ENCODE measurements at regions not wholly inside any gene's neighbourhood (a gene's known extent, or its start where the extent isn't known, plus 50 kb on each side); places are given as distances from the start of the nearest gene placed in this dataset.
A peak's percentile ranks its signal among the peaks of the same experiment; 100 is the strongest.

DNA sequence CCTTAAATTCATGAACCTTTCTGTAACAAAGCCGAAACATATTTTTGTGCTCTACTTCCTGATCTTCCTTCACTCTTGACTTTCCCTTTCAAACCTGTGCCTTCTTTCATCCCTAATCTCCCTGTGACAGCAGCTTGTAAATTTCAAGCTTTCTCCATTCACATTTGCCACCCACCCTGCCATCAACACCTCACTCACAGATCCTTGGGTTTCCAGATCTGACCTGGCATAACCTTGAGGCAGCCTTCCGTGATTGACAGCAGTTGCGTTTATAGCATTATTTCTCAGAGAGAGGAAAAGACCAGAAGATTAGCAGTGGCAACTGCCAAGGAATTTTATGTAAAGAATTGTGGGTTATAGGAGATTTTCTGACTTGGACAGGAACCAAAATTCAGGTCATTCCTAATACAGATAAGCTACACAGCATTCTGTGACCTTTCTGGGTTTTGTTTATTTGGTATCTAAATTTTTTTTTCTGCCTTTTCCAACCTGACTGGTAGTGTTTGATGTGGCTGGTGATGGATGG lies 260.0 kb downstream of the NR2F1-AS1 start:
- DNase-seq (ENCODE audit: low spot score), result peak; percentile 13

DNA sequence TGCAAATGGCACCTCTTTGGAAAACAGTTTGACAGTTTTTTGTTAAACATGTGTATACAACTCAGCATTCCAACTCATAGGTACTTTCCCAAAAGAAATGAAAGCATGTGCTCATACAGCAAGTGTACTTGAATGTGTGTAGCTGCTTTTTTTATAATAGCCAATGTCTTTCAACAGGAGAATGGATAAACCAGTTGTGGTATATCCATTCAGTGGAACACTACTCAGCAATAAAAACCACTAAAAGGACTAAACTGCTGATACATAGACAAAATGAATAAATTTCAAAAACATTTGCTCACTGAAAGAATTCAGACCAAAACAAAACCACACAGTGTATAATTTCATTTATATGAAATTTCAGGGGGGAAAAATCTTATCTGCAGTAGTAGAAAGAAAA lies 267.3 kb downstream of the NR2F1-AS1 start:
- DNase-seq (ENCODE audit: low spot score), result no peak

DNA sequence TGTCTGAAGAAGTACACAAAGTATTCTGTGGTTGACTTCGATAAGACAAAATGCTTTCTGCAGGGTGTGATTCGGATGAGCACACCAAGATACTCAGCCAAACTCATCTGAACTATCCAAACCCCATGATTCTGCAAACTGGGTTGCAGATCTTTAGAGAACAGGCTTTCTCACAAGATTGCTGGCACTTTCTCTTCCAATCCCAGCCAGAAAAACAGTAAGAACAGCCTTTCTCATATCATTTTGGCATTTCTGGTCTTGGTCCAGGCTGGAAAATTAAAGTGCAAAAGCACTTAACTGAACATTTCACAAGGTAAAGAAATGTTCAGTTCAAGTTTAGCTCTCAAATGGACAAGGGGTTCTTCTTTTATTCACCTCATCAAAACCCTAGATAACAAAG lies 269.1 kb downstream of the NR2F1-AS1 start:
- no peak for DNase-seq (ENCODE audit: low spot score)

DNA sequence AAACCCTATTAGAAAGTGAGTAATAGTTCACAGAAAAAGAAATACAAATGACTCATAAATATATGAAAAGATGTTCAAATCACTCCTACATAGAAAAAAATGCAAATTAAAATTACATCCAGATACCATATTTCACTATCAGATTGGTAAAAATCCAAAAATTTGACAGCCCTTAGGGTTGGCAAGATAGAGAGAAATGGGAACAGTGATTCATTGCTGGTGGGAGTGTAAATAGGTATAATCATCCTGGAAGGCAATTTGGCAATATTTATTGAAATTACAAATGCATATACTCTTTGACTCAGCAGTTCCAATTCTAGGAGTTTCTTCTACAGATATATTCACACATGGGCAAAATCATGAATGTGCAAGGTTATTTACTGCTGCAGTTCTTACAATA lies 273.5 kb downstream of the NR2F1-AS1 start:
- DNase-seq (ENCODE audit: low spot score), result no peak

DNA sequence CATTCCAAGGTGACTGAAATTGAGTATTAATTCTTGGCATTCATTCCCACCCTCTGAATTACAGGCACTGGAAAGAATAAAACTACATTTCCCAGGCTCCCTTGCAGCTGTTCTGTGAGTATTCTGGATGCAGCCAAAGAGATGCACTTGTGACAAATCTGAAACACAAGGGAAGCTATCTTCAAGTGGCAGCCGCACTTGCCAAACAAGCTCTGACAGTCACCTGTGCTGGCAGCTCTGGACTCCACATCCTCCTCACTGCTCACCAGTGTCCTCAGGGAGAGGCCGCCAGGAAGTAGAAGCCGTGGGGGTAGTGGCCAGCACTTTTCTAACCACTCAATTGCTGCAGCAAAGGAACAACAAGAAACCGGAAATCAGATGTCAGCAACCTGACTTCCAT lies 275.0 kb downstream of the NR2F1-AS1 start:
- no peak for DNase-seq (ENCODE audit: low spot score)

DNA sequence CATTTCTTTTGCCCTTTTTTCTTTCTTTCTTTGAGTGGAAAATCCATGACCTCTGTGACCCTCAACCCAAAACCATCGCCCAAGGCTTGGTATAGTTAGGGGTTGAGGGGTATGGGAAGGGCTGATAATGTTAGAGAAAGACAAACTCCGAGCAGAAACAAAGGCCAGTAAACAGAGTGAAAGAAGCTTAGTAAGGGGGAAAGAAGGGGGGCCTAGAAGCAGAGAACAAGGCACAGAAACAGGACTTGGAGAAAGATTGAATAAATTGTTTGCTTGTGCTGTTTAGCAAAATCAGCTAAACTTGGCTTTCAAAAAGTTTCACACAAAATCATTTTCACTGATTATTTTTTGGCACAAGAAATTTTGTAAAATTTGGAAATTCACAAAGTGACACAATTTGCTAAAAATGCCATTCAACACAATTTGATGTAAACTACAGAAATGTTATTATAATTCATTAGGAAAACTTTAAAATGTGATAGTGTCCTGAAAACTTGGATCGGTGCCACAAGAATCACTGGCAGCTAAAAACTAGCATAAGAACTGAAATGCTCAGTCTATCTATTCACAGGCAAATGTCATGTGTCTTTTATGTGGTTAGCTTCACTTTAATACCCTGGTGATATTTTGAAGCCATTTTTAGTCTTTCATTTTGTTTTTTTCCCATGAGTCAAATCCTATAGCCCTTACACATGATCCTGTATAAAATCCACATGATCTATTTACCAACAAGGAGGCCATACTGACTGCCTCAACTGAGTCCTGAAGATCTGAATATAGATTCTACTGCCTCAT lies 276.4 kb downstream of the NR2F1-AS1 start:
- DNase-seq (ENCODE audit: low spot score), result peak; percentile 54

DNA sequence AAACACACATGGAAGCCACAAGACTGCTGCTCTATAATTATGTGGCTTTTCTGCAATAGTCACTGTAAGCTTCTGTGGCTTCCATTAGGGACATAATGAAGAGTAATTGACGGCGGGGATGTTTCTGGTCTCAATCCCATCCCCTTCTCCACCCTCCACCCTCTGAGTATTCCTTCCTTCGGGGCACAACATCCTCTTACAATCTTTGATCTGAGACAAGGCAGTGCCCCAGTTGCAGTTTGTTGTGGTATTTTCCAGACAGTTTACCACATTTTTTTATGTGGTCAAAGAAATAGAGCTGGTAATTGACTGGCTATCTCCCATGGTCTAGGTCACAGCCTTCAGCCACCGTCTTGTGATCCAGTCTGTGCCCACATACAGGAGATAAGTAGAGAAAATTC lies 277.7 kb downstream of the NR2F1-AS1 start:
- DNase-seq (ENCODE audit: low spot score), result no peak

DNA sequence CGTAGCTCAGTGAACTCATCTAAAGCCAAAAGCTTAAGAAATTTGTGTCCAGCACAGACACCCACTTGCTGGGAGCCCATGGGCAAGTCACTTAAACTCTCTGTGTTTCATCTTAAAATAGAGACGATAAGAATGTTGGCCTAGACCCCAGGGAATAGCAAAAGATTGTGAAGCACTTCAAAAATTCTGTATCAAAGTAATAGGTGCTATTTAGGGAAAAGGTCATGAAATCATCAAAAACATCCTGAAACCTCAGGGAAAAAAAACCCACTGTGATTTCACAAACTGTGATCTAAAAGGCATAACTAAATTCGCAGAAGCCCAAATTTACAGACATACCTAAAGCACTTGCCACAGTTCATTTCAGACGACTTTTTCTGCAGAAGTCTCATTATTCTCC lies 278.3 kb downstream of the NR2F1-AS1 start:
- DNase-seq (ENCODE audit: low spot score), result no peak

DNA sequence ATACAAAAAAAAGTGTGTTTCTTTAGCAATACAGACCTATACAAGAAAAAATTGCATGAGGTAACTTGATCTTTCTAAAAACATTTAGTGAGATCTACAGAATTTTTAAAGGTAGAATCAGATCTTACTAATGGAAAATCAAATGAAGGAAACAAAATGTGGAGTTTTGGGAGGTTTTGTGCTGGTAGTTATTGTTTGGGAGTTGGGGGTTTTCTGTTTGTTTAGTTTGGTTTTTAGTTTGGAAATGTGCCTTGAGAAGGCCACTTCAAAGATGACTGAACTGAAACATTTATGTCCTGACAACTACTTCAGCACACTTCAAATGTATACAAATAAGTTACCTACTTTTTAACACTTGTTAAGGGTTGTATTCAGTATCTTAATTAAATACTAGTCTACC lies 280.1 kb downstream of the NR2F1-AS1 start:
- no peak for DNase-seq (ENCODE audit: low spot score)

DNA sequence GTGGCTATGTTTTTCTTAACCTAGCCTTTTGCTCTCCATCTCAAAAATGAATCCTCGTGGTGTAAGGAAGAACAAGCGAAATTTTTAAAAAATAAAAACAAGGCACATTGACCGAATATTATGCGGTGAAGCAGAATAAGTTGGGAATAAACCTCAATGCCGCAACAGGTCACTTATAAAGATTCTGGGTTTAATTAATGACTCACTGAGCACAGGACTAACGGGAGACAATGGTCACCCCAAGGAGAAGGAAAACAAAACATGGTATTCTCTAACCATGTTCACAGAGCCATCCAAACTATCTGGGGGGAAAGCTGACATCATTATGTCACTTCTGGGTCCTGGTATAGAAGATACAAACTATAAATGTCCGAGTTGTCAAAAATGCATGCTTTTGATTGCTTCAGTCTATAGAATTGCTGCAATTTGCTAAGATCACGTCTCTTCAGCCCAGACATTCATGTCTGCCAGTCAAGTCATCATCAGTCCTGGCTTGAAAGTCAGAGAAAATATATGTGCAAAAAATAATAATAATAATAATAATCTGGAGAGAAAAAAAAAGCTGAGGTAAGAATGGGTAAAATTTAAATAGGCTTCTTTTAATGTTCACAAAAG lies 280.6 kb downstream of the NR2F1-AS1 start:
- DNase-seq (ENCODE audit: low spot score), result no peak

DNA sequence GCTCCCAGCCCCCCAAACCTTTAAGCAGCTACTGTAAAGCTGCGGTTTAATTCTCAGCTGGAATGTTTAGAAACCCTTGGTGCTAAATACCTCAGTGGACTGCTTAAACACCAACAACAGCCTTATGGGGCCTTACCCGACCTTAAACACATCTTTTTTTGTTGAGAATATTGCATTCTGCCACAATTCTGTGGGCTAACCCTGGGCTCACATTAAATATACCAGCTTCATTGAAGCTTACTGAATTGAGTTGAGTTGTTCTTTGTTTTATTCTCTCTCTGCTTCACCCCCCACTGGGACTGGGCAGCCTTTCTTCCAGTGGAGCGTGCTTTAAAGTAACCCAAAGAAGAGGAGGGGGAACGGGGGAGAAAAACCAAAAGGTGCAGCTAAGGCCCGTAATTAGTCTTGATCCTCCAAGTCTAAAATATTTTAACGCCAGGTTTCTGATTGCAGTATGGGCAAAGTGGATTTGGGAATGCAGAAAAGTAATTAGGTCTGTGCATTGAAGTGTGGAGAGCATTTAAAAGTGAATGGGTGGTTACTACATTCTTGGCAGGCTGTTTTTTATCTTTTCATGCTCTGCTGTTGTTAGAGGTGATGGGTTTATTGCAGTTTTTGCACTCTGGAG lies 281.2 kb downstream of the NR2F1-AS1 start:
- DNase-seq (ENCODE audit: low spot score), result no peak

DNA sequence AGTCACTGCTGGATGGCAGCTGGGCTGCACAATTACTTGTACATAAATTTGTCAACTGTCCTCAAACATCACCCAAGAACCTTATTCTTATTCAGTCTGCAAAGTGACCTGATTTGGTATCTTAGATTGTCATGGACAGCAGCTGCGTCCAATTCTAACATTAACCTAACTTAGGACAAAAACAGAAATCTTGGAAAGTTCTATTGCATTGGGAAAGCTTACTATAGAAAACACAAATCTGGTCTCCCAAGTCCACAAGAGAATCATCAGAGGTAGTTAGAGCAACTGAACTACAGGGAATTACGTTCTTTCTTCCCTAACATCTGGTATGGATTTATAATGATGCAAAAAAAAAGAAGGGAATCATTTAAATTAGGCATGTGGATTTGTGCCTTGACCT lies 283.9 kb downstream of the NR2F1-AS1 start:
- no peak for DNase-seq (ENCODE audit: low spot score)

DNA sequence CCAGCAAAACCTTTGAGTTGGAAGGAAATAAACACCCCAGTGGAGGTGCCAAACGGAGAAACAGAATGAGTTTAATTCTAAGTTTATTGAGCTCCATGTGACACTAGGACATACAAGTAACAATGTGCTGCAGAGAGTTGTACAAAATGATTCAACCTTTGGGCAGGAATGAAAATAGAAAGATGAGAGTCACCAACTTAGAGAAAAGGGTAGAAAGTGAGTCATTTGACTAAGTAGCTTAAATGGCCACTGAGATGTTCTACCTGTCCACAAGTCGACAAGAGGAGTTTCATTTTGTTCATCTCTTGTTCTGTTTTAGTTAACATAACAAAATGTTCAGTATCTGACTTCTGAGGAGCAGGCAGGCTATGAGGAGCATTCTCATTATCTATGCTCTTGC lies 284.7 kb downstream of the NR2F1-AS1 start:
- no peak for DNase-seq (ENCODE audit: low spot score)

DNA sequence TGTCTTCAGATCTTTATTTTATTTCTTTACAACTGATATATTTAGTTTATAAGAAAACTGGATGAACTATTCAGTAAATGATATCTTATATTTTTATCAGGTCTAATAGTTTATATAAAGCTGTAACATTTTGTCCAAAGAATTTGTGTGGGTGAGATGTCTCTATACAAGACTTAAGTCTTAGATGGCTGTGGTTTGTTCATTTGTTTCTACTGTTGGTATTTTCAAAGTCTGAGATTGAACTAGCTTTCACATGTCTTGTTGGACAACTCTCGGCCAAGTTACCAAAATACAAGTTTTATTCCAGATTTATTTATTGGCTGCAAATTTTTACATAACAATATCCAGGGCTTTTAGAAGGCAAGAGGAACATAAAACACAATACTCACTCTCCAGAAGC lies 286.0 kb downstream of the NR2F1-AS1 start:
- DNase-seq (ENCODE audit: low spot score), result no peak

DNA sequence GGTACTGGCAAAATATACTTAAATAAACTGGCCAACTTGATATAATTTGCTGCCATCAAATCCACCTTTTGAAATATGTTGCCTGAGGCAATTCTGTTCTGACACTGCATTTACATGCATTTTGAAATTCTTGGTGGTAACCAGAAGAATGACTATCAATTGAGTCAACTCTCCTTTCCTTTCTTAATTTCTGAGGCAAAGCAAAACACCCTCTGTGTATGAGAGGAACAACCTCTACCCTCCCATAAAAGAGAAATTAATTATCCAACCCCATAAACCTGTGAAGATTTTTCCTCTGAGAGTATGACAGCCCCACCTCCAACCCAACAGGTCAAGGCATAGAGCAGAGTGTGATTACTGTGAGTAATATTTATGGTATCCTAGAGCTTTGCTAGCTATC lies 286.8 kb downstream of the NR2F1-AS1 start:
- DNase-seq (ENCODE audit: low spot score), result no peak

DNA sequence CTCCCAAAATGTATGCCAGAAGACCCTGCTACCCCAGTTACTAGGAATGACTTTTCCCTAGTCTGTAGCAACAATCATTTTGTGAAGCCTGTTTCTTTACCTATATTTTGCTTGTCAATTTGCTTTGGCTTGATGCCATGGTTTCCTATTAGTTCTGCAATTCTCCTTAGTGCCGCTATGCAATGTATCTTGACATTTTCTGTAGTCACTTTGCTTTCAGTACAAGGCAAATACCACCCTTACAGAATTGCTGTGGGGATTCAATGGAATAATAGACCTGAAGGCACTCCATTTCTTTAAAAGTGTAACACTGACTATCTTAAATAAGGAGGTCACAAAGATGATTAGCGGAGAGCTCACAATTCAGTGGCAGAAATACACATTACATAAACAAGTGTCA lies 291.1 kb downstream of the NR2F1-AS1 start:
- DNase-seq (ENCODE audit: low spot score), result no peak

DNA sequence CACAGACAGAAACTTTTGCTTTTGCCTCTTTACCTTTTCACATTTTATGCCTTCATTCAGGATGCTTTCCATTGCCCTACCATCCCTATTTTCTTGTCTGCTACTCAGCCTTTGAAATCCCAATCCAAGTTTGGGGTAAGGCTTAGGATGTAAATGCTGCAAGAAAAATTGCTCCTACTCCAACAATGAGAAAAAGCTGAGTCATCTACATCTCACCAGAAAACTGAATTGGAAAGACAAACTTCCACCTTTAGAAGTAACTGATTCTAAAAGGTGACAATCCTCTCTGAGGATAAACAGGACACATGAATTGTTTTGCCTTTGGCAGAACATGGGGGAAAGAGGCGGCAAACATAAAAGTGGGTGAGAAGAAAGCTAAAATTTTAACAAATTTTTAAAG lies 295.6 kb downstream of the NR2F1-AS1 start:
- no peak for DNase-seq (ENCODE audit: low spot score)

DNA sequence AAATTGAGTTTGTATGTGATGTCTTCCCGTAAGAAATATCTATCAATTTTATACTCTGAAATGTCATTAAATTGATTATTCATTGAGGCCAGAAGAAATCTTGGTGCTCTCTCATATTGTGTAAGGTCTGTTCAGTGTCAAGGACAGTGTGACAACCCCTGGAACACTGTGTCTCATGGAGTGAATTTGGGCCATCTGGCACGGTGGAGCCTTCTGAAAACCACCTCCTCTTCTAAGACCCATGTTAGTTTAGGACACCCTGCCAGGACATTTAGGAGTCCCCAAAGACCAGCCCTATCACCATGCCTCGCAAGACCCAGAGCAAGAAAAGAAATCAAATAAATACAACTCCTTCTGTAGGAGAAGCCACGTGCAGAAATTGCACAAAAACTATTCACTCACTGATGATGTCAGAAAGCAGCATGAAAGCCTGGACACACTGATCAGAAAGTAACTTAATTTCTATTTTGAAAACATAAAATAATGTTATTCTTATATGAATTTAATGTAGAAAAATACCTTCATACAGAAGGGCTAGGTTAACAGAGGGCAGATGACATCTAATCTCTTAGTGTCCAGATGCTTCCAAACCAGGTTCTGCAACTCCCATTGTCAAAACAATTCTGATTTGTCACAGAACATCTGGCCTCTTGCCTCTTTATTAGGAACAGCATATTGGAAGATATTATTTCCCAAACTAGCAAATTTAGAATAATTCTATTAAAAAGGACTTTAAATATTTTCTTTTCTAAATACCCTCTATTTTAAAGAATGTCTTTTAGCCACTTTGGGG lies 298.8 kb downstream of the NR2F1-AS1 start:
- no peak for DNase-seq (ENCODE audit: low spot score)

DNA sequence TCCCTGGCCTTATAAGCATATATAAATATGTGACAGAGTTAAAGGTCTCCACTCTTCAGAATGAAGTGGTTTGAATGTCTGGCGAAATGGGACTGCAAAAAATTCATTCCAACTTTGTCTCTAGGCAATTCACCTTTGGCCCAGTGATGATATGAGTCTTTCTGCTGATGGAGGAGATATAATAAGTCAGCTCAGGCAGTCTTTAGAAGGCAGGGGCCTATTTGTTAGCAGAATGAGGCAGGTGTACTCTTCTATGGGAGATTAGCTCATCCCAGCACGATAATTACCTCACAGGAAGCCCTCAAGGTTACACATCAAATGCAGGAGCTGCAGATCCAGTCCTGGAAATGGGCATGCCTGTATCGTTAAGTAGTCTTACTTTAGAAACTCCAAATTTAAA lies 300.5 kb downstream of the NR2F1-AS1 start:
- no peak for DNase-seq (ENCODE audit: low spot score)

DNA sequence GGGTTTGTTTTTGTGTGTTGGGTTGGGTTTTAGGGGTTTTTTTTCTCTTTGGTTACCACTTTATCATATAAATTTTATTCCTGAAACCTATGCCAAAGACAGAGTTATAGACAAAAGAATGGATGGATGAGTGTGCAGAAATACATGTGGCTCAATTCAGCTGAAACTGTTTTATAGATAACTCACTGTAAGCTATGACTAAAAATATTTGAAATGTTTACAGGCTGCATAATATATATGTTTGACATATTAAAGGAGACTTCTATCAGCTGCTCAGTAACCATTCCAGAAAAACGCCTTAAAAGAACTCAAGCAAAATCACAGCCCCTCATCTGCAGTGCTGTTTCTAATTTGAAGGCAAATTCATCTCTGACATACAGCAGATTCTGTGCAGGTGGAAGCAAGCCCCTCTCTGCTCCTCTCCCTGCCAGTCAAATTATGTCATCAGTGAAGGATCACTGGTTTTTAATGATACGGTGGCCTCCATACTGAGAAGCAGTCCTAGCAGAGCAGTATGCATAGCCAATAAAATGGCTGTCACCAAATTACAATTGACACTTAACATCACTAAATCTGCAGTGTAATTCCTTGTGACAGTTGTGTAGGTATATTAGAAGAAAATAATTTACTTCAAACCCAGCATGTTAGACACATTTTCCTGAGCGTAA lies 301.6 kb downstream of the NR2F1-AS1 start:
- no peak for DNase-seq (ENCODE audit: low spot score)

DNA sequence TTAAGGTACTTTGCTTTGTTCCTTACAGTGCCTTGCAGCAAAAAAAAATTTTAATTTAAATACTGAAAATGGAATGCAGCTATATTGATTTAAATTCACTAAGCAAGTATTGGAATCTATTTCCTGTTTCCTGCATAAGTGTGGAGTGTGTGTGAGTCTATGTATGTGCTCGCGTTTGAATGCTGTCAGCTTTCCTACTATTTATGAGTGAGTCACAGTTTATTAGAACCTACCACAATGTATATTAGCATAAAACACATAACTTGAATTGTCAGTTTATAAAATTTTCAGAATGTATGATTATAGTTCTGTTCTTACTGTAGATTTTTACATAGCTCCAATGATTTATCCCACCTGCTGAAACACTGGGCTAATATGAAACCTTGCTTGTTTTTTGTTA lies 302.1 kb downstream of the NR2F1-AS1 start:
- DNase-seq (ENCODE audit: low spot score), result no peak

DNA sequence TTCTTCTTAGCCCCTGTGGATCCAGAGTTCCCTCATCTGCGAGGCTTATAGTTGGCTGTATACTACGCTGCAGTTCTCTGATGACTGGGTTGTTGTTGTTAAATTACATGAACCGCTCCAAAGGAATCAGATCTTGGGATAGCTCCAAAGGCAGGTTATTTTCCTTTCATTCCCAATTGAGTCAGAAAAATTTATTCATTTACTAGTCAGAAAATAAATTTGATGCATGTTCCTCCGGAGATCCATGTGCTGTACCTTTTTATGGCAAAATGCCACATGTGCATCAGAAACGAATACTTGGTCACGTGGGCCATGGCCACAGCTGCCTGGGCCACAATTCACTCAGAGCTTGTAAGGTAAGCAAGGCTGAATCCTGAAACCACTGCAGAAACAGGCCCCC lies 304.0 kb downstream of the NR2F1-AS1 start:
- no peak for DNase-seq (ENCODE audit: low spot score)

Measured in umbilical cord (tissue), 1 donor.